SK-N-SH (cell line): ENCODE measurements at regions not wholly inside any gene's neighbourhood (a gene's known extent, or its start where the extent isn't known, plus 50 kb on each side); places are given as distances from the start of the nearest gene placed in this dataset.

ENCODE experiments used
- CTCF ChIA-PET: fragments of 300-600, 350-600 bp; formaldehyde crosslinking; extraction: SDS; loops from one replicate; lab custom pipeline; 2021; lab: Yijun Ruan, JAX
- POLR2A ChIA-PET: fragments of 350-600 bp; sonication (Branson Sonifier 250); formaldehyde crosslinking; extraction: SDS; loops from one replicate; lab custom pipeline; 2020; ENCODE audit warnings: antibody characterized with exemption, inconsistent platforms; lab: Yijun Ruan, JAX
- DNase-seq: peaks from one replicate; pipeline ENCODE4 v3.0.0; 2012
- H2AFZ ChIP-seq: fragments of 200-600 bp; sonication (generic); 2 replicates; pipeline ENCODE4 v1.8.1; 2016; ENCODE audit warnings: antibody characterized with exemption, mild to moderate bottlenecking, low read depth
- H3F3A ChIP-seq: fragments of 200-600 bp; sonication (generic); replicated peaks from 2 replicates; pipeline ENCODE3; 2016; ENCODE audit warnings: antibody characterized with exemption, mild to moderate bottlenecking; ENCODE audit not compliant: insufficient read depth
- H3K27ac ChIP-seq, 2 experiments: fragments of 200-500 bp in 1 of 2; fragments of 200-600 bp in 1 of 2; sonication (Bioruptor generic) in 1 of 2; sonication (generic), shearing (Covaris generic) in 1 of 2; 2 replicates each; pipeline versions ENCODE4 v1.5.1 to v1.6.1; 2014 to 2016; ENCODE audit warnings: low read depth in 2 of 2, inconsistent platforms in 1 of 2, low read length in 1 of 2, mild to moderate bottlenecking in 1 of 2, mixed read lengths in 1 of 2
- H3K27me3 ChIP-seq: fragments of 200-600 bp; sonication (generic), shearing (Covaris generic); 2 replicates; pipeline ENCODE4 v1.6.1; 2016; ENCODE audit warnings: mixed run types; ENCODE audit not compliant: insufficient read depth
- H3K36me3 ChIP-seq, 2 experiments: fragments of 200-500 bp in 1 of 2; fragments of 200-600 bp in 1 of 2; sonication (Bioruptor generic) in 1 of 2; sonication (generic) in 1 of 2; replicated peaks in 1 of 2; 2 replicates each; pipeline versions ENCODE3 to v1.5.1; 2014 to 2016; ENCODE audit warnings: low read length in 1 of 2, mild to moderate bottlenecking in 1 of 2; ENCODE audit not compliant: insufficient read depth in 2 of 2, control insufficient read depth in 1 of 2
- H3K4me1 ChIP-seq, 2 experiments: fragments of 200-500 bp in 1 of 2; fragments of 200-600 bp in 1 of 2; sonication (Bioruptor generic) in 1 of 2; sonication (generic), shearing (Covaris generic) in 1 of 2; 2 replicates each; pipeline versions ENCODE4 v1.5.1 to v1.6.1; 2014 to 2016; ENCODE audit warnings: low read depth in 1 of 2, low read length in 1 of 2, mixed run types in 1 of 2; ENCODE audit not compliant: insufficient read depth in 2 of 2, control insufficient read depth in 1 of 2
- H3K4me2 ChIP-seq: fragments of 200-600 bp; sonication (generic), shearing (Covaris generic); 2 replicates; pipeline ENCODE4 v1.6.1; 2017; ENCODE audit warnings: mixed run types
- H3K4me3 ChIP-seq, 2 experiments: fragments of 200-500 bp in 1 of 2; fragments of 200-600 bp in 1 of 2; sonication (Bioruptor generic) in 1 of 2; sonication (generic), shearing (Covaris generic) in 1 of 2; 2 replicates each; pipeline versions ENCODE4 v1.5.1 to v1.8.1; 2014 to 2016; ENCODE audit warnings: low read depth in 2 of 2, inconsistent platforms in 1 of 2, low read length in 1 of 2, mild to moderate bottlenecking in 1 of 2, mixed read lengths in 1 of 2, moderate library complexity in 1 of 2
- H3K79me2 ChIP-seq: fragments of 200-600 bp; sonication (generic); 2 replicates; pipeline ENCODE4 v1.8.1; 2017; ENCODE audit warnings: mild to moderate bottlenecking; ENCODE audit not compliant: insufficient read depth
- H3K9ac ChIP-seq: fragments of 200-600 bp; sonication (generic); 2 replicates; pipeline ENCODE4 v1.6.1; 2017; ENCODE audit warnings: mixed run types
- H3K9me2 ChIP-seq: fragments of 200-600 bp; sonication (generic); 2 replicates; pipeline ENCODE4 v1.6.1; 2017; ENCODE audit warnings: mixed run types
- H3K9me3 ChIP-seq: fragments of 200-600 bp; sonication (generic); 2 replicates; pipeline ENCODE4 v1.6.1; 2017; ENCODE audit warnings: mixed run types, mild to moderate bottlenecking, moderate library complexity
- H4K20me1 ChIP-seq: fragments of 200-600 bp; sonication (generic); 2 replicates; pipeline ENCODE4 v1.6.1; 2017; ENCODE audit warnings: mild to moderate bottlenecking, mixed run types; ENCODE audit not compliant: insufficient read depth
- CHD2 ChIP-seq: fragments of 150-350 bp; IDR thresholded peaks from 2 replicates; pipeline ENCODE4 v1.6.1; 2018; ENCODE audit warnings: low read length; ENCODE audit not compliant: partially characterized antibody
- EP300 ChIP-seq, 2 experiments: IDR thresholded peaks; 2 replicates each; pipeline versions ENCODE4 v1.4.0 to v1.6.1; 2012; ENCODE audit warnings: borderline replicate concordance in 1 of 2, low read depth in 1 of 2, low read length in 1 of 2
- NFIC ChIP-seq: IDR thresholded peaks from 2 replicates; pipeline ENCODE4 v1.4.0; 2012; ENCODE audit warnings: borderline replicate concordance
- SIN3A ChIP-seq: IDR thresholded peaks from 2 replicates; pipeline ENCODE4 v1.6.1; 2012; ENCODE audit warnings: low read depth, mild to moderate bottlenecking, low read length, moderate library complexity, borderline replicate concordance
- TAF1 ChIP-seq: IDR thresholded peaks from 2 replicates; pipeline ENCODE4 v1.6.1; 2012; ENCODE audit warnings: low read depth, mild to moderate bottlenecking, low read length, moderate library complexity, borderline replicate concordance
- WGBS: methylation state at CpG from one replicate; pipeline ENCODE4 v1.1.6; 2017; ENCODE audit warnings: low lambda C conversion rate; 5-methylcytosine and 5-hydroxymethylcytosine counted together
- TF ChIP-seq, protein P1 (sequence below): IDR thresholded peaks from 2 replicates; pipeline ENCODE4 v1.4.0; 2012; ENCODE audit warnings: low read depth, borderline replicate concordance
- TF ChIP-seq, protein P2 (sequence below): fragments of 150-350 bp; IDR thresholded peaks from 2 replicates; pipeline ENCODE4 v1.6.1; 2017; ENCODE audit warnings: antibody characterized with exemption, low read length, low read depth, borderline replicate concordance

DNA sequence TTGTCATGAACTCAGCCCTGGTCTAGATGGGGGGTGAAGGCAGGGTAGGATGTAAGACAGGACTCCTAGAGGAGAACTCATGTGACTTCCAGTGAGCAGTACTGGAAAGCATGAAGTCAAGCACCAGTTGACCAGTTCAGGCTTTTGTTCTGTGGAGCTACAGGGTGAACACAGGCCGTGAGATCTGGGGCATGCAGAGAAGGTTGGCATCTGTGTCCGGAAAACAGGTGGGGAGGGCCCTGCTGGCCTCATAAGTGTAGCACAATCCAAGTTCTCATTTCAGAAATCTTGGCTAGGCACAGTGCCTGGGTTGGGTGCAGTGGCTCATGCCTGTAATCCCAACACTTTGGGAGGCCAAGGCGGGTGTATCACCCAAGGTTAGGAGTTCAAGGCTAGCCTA is 50.9 kb upstream of the SPATS2L start:
- TF ChIP-seq NFIC (no peak), CHD2 (no peak), SIN3A (no peak), EP300 (IDR thresholded peaks at IDR 0.05; ENCODE audit: borderline replicate concordance in 1 of 2, low read depth in 1 of 2, low read length in 1 of 2) (no peak), TAF1 (no peak)
- TF ChIP-seq, protein P1, sequence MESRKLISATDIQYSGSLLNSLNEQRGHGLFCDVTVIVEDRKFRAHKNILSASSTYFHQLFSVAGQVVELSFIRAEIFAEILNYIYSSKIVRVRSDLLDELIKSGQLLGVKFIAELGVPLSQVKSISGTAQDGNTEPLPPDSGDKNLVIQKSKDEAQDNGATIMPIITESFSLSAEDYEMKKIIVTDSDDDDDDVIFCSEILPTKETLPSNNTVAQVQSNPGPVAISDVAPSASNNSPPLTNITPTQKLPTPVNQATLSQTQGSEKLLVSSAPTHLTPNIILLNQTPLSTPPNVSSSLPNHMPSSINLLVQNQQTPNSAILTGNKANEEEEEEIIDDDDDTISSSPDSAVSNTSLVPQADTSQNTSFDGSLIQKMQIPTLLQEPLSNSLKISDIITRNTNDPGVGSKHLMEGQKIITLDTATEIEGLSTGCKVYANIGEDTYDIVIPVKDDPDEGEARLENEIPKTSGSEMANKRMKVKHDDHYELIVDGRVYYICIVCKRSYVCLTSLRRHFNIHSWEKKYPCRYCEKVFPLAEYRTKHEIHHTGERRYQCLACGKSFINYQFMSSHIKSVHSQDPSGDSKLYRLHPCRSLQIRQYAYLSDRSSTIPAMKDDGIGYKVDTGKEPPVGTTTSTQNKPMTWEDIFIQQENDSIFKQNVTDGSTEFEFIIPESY, result no peak
- TF ChIP-seq, protein P2, sequence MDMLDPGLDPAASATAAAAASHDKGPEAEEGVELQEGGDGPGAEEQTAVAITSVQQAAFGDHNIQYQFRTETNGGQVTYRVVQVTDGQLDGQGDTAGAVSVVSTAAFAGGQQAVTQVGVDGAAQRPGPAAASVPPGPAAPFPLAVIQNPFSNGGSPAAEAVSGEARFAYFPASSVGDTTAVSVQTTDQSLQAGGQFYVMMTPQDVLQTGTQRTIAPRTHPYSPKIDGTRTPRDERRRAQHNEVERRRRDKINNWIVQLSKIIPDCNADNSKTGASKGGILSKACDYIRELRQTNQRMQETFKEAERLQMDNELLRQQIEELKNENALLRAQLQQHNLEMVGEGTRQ, result no peak
- H3K79me2 ChIP-seq, result no peaks in the 10 kb centered on the region
- no peak overlapping the region for H3K9ac ChIP-seq
- H3K4me1 ChIP-seq, result no peaks in the 10 kb centered on the region
- H4K20me1 ChIP-seq, result no peaks in the 10 kb centered on the region
- WGBS, result 65% methylated on average over 3 of the region's 3 CpGs
- H3K4me2 ChIP-seq, result no peak overlapping the region
- H3F3A ChIP-seq, result no peaks in the 10 kb centered on the region
- no peaks in the 10 kb centered on the region for H3K9me3 ChIP-seq
- CTCF ChIA-PET, result interaction anchor here (1.4 to 1.9 kb wide), 2 partner anchors 10 to 22 kb away, joined by 5 to 6 read pairs; no protein-coding TSS in a partner anchor
- POLR2A ChIA-PET, result no interaction called here
- DNase-seq, result no peak
- no peaks in the 10 kb centered on the region for H3K9me2 ChIP-seq
- no peak overlapping the region for H2AFZ ChIP-seq
- H3K27ac ChIP-seq, result no peak overlapping the region
- H3K4me3 ChIP-seq, result no peak overlapping the region
- H3K27me3 ChIP-seq, result no peaks in the 10 kb centered on the region; the same call in 1 of the 2 replicates
- H3K36me3 ChIP-seq, result no peaks in the 10 kb centered on the region
